ENCODE measurements at regions not wholly inside any gene's neighbourhood (a gene's known extent, or its start where the extent isn't known, plus 50 kb on each side); places are given as distances from the start of the nearest gene placed in this dataset.
"Not testable (repeated sequence)": the region's sequence is repeated elsewhere in the genome, so short reads cannot be mapped to it uniquely, and the experiment has no call there.

DNA sequence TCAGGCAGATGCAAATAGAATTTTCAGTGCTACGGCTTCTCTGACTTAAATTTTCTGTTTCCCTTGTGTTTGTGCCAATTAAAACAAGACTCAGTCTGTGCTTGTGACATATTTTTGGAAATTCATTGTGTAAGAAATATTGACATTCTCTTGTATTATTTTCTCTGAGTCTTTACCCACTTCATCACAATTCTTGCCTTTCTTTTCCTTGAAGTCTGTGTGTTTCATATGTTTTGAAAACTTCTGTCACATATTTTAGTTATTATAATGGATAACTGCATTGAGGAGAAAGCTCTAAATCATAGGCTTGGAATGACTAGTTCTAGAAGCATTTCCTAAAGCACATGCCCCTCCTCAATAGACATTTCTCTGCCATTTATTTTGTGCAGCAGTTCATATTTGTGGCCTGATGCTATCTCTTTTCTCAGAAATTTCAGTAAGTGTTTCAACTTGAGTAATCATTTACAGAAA, 206.6 kb downstream of the PALM2AKAP2 start:
- DNase-seq: no peak

DNA sequence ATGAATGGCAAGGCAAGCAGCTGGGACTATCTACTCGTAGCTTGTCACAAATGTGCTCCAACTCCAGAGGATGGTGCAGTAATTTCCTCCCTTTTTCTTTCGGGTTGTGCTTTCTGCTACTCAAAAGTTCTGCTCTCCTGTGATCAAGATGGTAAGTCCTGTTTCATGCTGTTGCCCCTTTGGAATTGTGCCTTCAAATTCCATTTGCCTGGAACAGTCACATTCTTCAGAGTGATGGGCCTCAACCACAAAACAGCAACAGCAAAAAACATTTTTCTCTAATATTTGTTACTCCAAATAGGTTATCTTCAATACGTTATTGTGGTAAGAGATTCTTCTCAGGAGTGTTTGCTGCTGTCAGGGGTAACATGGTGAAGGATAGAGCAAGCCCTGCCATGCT, 209.3 kb downstream of the PALM2AKAP2 start:
- no peak for DNase-seq

DNA sequence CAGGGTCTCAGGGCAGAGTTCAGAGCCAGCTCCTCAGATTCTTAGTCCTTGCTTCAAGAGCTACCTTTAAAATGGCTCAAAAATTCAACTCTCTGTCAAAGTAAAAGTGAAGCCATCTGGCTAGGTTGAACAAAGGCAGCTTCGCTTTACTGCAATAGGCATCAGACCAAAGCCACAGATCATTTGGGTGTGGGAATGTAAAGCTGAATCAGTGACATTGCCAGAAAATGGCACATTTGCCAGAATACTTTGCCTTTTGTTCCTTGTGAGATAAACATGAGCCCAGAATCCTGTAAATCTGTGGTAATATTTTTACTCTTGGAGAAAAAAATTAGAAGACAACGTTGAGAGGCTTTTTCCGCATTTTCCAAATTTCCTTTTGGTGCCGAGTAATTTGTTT, 210.5 kb downstream of the PALM2AKAP2 start:
- no peak for DNase-seq

DNA sequence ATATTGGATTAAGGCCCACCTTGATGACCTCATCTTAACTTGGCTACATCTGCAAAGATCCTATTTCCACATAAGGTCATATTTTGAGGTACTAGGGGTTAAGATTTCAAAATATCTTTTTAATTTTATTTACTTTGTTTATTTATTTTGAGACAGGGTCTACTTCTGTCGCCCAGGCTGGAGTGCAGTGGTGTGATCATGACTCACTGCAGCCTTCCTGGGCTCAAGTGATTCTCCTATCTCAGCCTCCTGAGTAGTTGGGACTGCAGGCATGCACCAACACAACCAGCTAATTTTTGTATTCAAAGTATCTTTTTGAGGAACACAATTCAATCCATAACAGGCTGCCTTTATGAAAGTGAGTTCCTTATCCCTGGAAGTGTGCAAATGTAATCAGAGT, 212.3 kb downstream of the PALM2AKAP2 start:
- no peak for DNase-seq

DNA sequence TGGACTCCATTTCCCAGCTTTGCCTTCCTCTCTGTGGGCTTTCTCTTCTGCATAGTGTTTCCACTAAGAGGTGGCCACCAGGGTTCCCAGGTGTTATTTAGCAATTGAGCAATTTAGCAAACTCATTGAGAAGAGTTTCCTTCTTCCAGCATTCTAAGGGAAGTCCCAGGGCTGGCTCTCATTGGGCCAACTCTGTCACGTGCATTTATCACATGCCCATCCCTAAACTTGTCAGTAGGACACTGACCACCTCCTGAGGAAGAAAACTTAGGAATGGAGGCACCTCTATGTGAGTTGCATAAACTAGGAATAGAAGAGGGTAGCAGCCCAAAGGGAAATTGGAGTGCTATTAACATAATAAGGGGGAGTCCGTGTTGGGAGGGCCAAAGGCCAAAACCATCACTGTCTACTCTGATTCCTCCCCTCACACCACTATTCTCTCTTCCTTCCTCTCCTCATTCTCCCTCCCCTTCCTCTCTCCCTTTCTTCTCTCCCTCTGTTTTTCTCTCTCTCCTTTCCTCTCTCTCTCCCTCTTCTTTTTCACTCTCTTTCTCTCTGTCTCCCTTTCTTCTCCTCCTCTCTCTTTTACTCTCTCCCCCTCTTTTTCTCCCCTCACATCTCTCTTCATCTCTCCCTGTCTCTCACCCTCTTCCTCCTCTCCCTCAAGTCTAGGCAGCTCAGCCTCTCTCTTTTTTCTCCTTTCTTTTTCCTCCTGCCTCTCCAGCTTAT, 213.4 kb downstream of the PALM2AKAP2 start:
- DNase-seq: no peak

DNA sequence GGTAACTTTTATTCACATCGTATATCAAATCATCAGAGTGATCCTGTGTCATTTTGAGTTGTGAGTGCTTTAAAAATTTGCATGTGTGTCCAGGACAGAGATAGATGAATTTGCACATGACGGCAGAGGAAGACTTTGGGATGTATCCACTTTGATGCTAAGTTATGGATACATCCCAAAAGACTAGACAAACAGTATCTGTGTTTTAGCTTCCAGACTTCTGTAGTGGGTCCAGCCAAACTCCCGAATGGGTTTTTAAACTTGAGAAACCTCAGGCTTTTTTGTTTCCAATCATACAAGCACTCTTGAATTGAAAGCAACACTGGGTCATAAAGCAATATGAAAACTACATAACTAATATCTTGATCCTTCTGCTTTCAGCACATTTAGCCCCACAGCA, 213.8 kb downstream of the C9orf152 start:
- DNase-seq: no peak

DNA sequence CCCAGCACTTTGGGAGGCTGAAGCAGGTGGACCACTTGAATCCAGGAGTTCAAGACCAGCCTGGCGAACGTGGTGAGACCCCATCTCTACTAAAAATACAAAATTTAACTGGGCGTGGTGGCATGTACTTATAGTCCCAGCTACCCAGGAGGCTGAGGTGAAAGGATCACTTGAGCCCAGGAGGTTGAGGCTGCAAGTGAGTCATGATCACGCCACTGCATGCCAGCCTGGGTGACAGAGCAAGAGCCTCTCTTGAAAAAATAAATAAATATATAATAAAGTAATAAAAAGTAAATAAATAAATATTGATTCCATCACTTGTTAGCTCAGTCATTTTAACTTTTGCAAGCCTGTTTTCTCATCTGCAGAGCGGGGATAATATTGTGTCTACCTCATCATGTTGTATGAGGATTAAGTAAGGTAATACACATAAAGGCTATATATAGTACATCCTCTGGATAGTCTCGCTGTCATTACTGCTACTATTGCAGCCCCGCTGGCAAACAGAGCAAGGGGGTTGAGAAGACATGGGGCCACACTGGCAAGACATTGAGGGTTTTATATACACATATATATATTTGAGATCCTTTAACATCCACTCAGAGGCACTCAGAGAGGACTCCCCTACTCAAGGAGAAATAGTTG, 210.9 kb downstream of the C9orf152 start:
- DNase-seq: no peak

DNA sequence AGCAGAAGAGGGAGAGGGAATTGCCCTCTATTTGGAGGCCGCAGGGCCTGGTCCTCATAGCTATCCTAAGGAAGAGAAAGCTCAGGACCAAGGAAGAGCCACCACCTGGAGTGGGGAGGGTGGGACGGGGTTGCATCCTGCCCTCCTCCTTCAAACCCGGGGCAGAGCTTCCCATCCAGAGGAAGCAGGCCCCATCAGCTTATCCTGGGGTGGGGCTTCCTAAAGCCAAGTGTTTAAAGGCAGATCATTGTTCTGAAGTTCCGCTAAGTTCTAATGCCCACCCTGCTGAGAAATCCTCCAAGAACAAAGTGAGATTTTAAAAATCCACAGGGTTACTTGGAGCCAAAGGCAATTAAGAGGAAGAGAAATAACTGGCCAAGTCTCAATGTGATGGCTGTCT, 210.3 kb downstream of the C9orf152 start:
- DNase-seq: no peak

DNA sequence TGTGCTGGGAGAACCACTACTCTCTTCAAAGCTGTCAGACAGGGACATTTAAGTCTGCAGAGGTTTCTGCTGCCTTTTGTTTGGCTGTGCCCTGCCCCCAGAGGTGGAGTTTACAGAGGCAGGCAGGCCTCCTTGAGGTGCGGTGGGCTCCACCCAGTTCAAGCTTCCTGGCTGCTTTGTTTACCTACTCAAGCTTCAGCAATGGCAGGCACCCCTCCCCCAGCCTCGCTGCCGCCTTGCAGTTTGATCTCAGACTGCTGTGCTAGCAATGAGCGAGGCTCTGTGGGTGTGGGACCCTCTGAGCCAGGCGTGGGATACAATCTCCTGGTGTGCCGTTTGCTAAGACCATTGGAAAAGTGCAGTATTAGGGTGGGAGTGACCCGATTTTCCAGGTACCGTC, 202.4 kb downstream of the C9orf152 start:
- not testable (repeated sequence) for DNase-seq

DNA sequence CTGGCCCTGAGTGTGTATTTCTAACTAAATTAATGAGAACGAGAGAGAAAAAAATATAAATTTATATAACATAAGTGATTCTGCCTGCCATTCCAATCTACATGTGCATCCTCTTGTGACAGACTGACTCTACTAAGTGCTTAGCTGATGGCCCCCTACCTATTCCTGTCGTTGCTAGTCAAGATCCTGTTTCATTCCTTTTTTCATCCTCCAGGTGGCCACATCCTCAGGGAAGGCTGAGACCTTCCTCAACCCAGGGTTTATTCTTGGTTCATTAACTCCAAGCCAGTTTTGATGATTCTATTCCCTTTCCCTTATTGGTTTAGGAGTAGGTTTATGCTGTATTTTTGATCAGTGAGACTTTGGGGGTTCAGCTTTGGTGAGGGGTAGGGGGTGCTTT, 201.3 kb downstream of the C9orf152 start:
- no peak for DNase-seq

DNA sequence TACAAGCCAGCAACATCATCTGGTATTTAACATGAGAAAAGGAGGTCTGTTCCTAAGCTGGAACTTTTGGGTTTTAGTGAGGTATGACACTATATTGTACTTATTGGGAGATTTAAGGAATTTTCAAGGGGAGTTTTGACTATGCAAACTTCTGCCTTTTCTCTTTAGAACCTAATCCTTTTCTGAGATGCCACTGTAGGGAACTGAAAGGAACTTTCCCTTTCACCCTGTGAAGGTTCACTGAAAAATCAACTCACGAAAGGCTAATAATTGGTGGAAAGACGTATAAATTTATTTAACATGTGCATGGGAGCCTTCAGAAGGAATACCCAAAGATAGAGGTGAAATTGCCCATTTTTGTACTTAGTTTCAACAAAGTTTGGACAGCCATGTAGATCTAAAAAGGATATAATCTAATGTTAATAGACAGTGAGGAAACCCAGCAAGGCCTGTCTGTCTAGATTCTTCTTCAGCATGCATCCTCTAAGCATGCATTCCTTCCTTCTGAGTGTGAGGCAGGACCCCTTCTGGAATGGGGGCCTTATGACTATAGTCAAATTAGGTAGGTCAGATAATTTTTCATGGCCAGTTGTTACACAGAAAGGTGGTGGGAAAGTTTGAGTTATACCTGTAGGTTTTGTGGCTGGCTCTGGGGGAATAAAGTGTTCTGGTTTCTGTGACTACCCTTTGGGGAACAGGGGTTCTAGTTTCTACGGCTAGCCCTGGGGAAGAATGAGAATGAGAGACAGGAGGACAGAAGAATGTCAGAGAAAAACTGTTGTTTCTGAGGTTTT, 200.3 kb downstream of the C9orf152 start:
- DNase-seq: no peak

DNA sequence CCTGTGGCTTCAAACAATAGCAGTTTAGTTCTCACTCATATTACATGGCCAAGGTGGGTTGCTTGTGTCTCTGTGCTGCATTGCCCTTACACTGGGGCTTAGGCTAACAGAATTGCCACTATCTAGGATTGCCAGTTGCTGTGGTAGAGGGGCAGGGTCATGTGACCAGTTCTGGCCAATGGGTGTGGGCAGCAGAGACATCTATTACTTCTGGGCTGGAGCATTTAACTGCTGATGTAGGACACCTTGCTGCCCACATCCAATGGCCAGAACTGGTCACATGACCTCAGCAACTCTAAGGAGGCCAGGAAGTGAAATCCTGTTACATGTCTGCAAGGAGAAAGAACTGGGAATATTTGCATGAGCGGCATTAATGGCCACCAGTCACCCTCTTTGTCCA, 199.3 kb downstream of the C9orf152 start:
- no peak for DNase-seq

DNA sequence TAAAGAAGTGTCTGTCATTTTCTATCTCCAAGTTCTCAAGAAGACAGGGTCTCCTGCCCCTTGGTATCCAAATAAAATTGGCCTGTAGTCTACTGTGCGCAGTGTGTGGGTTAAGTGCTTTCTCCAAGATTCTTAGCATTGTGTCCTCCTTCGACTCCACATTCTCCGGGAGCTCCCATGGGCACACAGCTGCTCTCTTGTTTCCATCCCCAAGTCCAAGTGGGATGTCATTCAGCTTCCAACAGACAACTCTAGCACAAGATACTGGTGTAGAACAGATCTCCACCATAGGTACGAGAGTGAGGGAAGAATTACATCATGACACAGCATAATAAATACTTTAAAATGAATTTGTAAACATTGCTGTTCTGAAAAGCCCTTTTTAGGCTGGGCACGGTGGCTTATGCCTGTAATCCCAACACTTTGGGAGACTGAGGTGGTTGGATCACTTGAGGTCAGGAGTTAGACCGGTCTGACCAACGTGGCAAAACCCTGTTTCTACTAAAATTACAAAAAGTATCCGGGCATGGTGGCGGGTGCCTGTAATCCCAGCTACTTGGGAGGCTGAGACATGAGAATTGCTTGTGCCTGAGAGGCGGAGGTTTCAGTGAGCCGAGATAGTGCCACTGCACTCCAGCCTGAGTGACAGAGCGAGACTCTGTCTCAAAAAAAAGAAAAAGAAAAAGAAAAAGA, 196.2 kb downstream of the C9orf152 start:
- no peak for DNase-seq

DNA sequence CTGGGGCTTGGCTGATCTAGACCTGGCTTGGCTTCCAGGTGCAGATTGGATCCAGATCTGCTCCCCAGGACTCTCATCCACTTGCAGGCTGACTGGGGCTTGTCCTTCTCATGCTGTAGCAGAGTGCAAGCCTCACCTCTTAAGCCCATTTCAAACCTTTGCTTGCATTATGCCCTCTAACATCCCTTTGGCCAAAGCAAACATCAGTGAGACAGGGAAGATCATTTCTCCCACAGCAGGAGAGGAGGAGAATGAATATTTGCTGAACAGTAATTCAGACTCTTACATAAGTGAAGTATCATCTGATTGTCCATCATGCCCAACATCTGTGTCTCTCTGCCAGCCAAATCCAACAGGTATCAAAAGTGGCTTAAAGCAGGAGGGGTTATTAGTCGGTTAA, 194.9 kb downstream of the C9orf152 start:
- no peak for DNase-seq

DNA sequence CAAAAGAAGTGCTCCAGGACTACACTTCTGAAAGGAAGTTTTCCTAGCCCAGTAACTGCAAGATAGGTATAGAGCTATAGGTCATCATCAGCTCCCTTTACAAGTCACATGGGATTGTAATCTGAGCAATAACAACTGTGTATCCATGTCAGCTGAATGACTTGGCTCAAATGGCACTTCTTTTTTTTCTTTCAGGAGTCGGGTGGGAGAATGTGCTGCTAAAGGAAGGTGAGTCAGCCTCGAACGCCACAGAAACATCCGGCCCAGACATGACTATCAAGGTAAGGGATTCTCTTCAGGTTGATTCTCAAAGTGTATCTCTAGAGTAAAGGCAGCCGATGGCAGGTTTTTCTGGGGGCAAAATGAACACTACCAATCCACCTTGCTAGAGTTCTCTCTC, 192.2 kb downstream of the C9orf152 start:
- no peak for DNase-seq

DNA sequence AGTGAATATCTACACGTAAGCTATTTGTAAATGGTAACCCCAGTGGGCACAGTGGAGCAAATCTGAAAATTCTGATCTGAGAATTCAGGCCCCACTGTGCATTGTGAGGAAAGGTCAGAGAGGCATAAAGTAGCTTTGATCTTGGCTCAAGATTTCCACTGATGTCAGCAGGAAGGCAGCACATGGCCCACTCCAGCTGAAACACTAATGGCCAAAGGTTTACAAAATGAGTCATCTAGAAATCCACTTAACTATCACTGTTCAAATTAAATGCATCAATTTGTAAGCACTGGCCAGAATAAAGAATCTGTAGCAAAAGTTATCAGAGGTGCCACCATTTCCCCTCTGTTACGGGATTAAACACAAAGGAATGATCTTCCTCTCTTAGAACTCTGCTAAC, 191.6 kb downstream of the C9orf152 start:
- no peak for DNase-seq

DNA sequence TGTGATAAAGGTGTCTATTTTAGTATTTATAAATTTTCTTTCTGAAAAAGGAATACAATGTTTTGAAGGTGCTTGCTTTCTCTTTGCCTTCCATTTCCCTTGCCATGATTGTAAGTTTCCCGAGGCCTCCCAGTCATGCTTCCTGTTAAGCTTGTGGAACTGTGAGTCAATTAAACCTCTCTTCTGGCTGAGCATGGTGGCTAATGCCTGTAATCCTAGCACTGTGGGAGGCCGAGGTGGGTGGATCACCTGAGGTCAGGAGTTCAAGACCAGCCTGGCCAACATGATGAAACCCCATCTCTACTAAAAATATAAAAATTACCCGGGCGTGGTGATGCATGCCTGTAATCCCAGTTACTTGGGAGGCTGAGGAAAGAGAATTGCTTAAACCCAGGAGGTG, 187.7 kb downstream of the C9orf152 start:
- DNase-seq: not testable (repeated sequence)

DNA sequence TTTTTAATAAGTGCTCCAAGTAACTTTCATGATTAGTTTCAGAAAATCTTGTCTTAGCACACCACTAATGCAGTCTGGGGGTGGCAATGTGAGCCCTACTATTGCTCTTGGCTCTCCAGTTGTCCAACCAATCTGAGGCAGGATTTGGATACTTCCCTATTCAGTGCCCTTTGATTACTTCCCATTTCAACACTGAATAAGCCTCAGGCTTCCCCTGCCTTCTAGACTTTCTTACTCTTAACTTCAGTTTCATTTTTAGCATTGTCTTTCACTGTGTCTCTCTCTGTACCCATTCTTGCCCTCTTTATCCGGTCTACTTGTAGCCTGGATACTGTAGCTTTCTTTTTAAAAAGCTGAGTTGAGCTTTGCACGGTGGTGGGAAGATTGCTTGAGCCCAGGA, 186.1 kb downstream of the C9orf152 start:
- no peak for DNase-seq

DNA sequence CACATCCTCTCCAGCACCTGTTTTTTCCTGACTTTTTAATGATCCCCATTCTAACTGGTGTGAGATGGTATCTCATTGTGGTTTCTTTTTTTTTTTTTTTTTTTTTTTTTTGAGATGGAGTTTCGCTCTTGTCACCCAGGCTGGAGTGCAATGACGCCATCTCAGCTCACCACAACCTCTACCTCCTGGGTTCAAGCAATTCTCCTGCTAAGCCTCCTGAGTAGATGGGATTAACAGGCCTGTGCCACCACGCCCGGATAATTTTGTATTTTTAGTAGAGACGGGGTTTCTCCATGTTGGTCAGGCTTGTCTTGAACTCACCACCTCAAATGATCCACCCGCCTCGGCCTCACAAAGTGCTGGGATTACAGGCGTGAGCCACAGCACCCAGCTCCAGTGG, 184.7 kb downstream of the C9orf152 start:
- DNase-seq: not testable (repeated sequence)

DNA sequence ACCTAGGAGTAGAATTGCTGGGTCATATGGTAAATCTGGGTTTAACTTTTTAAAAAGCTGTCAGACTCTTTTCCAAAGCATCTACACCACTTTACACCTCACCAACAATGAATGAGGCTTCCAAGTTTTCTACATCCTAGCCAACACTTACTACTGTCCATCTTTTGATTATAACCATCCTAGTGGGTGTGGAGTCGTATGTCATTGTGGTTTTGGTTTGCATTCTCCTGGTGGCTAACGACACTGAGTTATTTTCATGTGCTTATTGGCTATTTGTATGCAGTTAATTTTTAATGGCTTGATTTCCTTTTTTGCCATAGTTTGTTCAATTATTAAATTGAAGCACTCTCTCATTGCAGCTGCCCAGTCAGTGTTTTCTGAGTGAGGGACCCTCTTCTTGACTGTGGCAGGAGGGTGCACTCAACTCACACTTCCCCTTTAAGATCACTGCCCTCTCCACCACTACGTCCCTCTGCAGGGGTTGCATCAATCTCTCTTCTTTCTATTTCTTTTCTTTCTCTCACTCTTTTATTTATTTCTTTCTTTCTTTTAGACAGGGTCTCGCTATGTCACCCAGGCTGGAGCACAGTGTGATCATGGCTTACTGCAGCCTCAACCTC, 182.3 kb downstream of the C9orf152 start:
- DNase-seq: no peak

DNA sequence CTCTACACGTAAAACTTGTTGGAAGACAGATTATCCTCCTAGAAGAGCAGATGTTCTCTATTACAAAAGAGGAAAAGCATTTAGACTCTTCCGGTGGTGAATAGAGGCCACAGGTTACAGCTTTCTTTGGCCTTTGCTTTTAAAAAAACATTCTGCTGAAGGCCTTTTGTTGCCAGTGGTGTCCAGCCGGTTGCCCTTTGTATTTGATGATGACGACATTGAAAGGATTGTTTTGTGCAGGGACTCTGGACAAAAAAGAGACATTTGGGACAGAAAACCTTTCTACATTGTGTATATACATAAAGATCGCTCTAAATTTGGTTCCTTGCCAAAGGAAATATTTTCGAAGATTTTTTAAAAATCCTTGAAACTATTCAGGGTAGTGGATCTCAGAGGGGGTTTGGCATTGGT, 180.3 kb downstream of the C9orf152 start:
- no peak for DNase-seq

DNA sequence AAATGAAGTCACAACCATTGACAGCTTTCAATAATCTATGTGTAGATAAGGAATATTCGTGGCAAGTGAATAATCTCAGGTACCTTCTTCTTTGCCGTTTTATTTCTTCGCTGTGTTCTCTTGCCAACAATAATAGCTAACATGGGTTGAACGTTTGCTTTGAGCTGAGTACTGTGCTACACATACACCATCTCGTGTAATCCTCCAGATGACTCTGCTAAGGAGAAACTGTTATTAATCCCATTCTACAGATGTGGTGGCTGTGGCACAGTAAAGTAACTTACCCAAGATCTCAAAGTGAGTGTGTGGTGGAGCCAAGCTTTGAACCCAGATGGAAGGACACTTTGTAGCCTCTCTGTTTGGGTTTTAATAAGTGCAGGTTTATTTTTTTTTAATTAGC, 179.7 kb downstream of the C9orf152 start:
- DNase-seq: no peak

DNA sequence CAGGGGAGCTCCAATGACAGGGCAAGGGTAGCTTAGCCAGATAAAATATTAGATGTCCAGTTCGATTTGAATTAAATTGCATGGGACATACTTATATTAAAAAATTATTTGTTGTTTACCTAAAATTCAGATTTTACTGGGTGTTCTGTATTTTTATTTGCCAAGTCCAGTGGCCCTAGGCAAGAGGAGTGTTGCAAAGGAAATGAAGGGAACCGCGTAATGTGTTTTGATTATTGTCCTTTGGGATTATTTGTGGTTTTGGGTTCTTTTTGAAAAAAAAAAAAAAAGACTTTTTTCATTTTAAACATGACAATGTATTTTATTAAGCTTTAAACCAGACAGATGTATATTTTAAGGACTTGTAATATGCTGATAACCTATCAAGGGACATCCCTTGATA, 179.3 kb downstream of the C9orf152 start:
- DNase-seq: no peak
